Mesenchymal stem cell (in vitro differentiated cells and primary cell): ENCODE measurements at regions not wholly inside any gene's neighbourhood (a gene's known extent, or its start where the extent isn't known, plus 50 kb on each side); places are given as distances from the start of the nearest gene placed in this dataset.
A peak's percentile ranks its signal among the peaks of the same experiment; 100 is the strongest.

Source experiments
- DNase-seq: peaks from one replicate; pipeline ENCODE4 v3.0.0-alpha.2; 2013
- H2AFZ ChIP-seq: one replicate; pipeline ENCODE4 v1.6.1; 2013; ENCODE audit warnings: low read depth, mild to moderate bottlenecking, control low read depth, inconsistent platforms, low read length, moderate library complexity
- H2AK5ac ChIP-seq: 2 replicates; pipeline ENCODE4 v1.6.1; 2013; ENCODE audit warnings: low read length, moderate library complexity, mild to moderate bottlenecking, inconsistent platforms; ENCODE audit not compliant: severe bottlenecking
- H2BK120ac ChIP-seq: one replicate; pipeline ENCODE4 v1.6.1; 2013; ENCODE audit warnings: low read depth, mild to moderate bottlenecking, inconsistent platforms, low read length, moderate library complexity
- H2BK12ac ChIP-seq, 2 experiments: one replicate each; pipeline ENCODE4 v1.6.1; 2013; ENCODE audit warnings: inconsistent platforms in 2 of 2, low read length in 2 of 2, mild to moderate bottlenecking in 2 of 2, moderate library complexity in 2 of 2, control low read depth in 1 of 2
- H2BK15ac ChIP-seq: one replicate; pipeline ENCODE4 v1.6.1; 2013; ENCODE audit warnings: mild to moderate bottlenecking, low read depth, inconsistent platforms; ENCODE audit not compliant: poor library complexity, severe bottlenecking
- H2BK5ac ChIP-seq: 2 replicates; pipeline ENCODE4 v1.6.1; 2013; ENCODE audit warnings: low read depth, mild to moderate bottlenecking, low read length, control low read depth, inconsistent platforms; ENCODE audit not compliant: poor library complexity, severe bottlenecking
- H3K14ac ChIP-seq, 2 experiments: one replicate each; pipeline ENCODE4 v1.6.1; 2013; ENCODE audit warnings: inconsistent platforms in 2 of 2, low read length in 2 of 2, control low read depth in 1 of 2, mild to moderate bottlenecking in 1 of 2, moderate library complexity in 1 of 2
- H3K18ac ChIP-seq, 2 experiments: one replicate each; pipeline ENCODE4 v1.6.1; 2013; ENCODE audit warnings: inconsistent platforms in 2 of 2, low read length in 2 of 2, control low read depth in 1 of 2, low read depth in 1 of 2, mild to moderate bottlenecking in 1 of 2
- H3K23ac ChIP-seq, 2 experiments: one replicate each; pipeline ENCODE4 v1.6.1; 2013; ENCODE audit warnings: inconsistent platforms in 2 of 2, low read length in 2 of 2, mild to moderate bottlenecking in 2 of 2, moderate library complexity in 2 of 2, control low read depth in 1 of 2
- H3K27ac ChIP-seq: 2 replicates; pipeline ENCODE4 v1.5.1; 2013; ENCODE audit warnings: mild to moderate bottlenecking, moderate library complexity, low read length, control low read depth, inconsistent platforms; ENCODE audit not compliant: poor library complexity, severe bottlenecking
- H3K27me3 ChIP-seq, 2 experiments: 2 replicates each; pipeline versions ENCODE4 v1.6.1 to v1.7.0; 2013; ENCODE audit warnings: low read length in 2 of 2, mild to moderate bottlenecking in 2 of 2, moderate library complexity in 2 of 2, control low read depth in 1 of 2, inconsistent platforms in 1 of 2; ENCODE audit not compliant: control insufficient read depth in 1 of 2, insufficient read depth in 1 of 2
- H3K36me3 ChIP-seq, 2 experiments: 2 replicates each; pipeline versions ENCODE4 v1.6.1 to v1.7.0; 2013; ENCODE audit warnings: low read length in 2 of 2, control low read depth in 1 of 2, inconsistent platforms in 1 of 2, low read depth in 1 of 2, mild to moderate bottlenecking in 1 of 2; ENCODE audit not compliant: insufficient read depth in 2 of 2, control insufficient read depth in 1 of 2
- H3K4ac ChIP-seq, 2 experiments: one replicate each; pipeline ENCODE4 v1.6.1; 2013; ENCODE audit warnings: inconsistent platforms in 2 of 2, low read length in 2 of 2, mild to moderate bottlenecking in 2 of 2, moderate library complexity in 2 of 2, control low read depth in 1 of 2, low read depth in 1 of 2
- H3K4me1 ChIP-seq: 2 replicates; pipeline ENCODE4 v1.6.1; 2013; ENCODE audit warnings: low read depth, low read length, control low read depth; ENCODE audit not compliant: control insufficient read depth, insufficient read depth
- H3K4me2 ChIP-seq: 2 replicates; pipeline ENCODE4 v1.6.1; 2013; ENCODE audit warnings: low read length, mild to moderate bottlenecking, inconsistent platforms; ENCODE audit not compliant: poor library complexity, severe bottlenecking
- H3K4me3 ChIP-seq, 2 experiments: 2 replicates each; pipeline versions ENCODE4 v1.5.1 to v1.7.0; 2013; ENCODE audit warnings: low read length in 2 of 2, mild to moderate bottlenecking in 2 of 2, control low read depth in 1 of 2, low read depth in 1 of 2; ENCODE audit not compliant: insufficient read depth in 1 of 2
- H3K79me1 ChIP-seq: replicated peaks from 2 replicates; pipeline ENCODE4 v1.6.1; 2013; ENCODE audit warnings: mild to moderate bottlenecking, control low read depth, low read length, inconsistent platforms; ENCODE audit not compliant: poor library complexity, severe bottlenecking
- H3K9ac ChIP-seq: 2 replicates; pipeline ENCODE4 v1.7.0; 2013; ENCODE audit warnings: mild to moderate bottlenecking, low read length, moderate library complexity
- H3K9me3 ChIP-seq: 2 replicates; pipeline ENCODE4 v1.7.0; 2013; ENCODE audit warnings: mild to moderate bottlenecking, low read length; ENCODE audit not compliant: control insufficient read depth
- H4K8ac ChIP-seq: one replicate; pipeline ENCODE4 v1.6.1; 2013; ENCODE audit warnings: inconsistent platforms, mild to moderate bottlenecking, low read length, moderate library complexity
- H4K91ac ChIP-seq: one replicate; pipeline ENCODE4 v1.6.1; 2013; ENCODE audit warnings: mild to moderate bottlenecking, low read length, inconsistent platforms
- WGBS: methylation state at CpG from one replicate; pipeline ENCODE4 v1.1.7; 2013; ENCODE audit warnings: mixed read lengths; 5-methylcytosine and 5-hydroxymethylcytosine counted together

DNA sequence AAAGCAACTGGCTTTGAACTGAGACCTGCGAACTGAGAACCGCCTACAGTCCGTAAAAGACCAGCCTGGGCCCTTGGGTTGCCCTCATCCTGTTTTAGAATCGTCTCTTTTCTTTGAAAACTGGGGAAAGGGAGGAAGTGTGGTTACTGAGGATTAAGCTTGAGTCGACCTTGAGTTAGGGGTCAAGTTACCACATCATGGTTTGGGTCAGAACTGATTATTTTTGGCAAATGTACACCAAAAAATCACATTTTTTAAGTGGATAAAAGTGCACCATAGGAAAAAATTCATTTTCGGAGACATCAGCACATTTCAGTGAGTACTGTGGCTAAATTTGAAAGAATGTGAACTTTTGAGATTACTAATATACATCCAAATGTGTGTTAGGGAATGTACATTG is 76.9 kb upstream of the KAZN start:
- Histone ChIP-seq H2BK12ac (no peak overlapping the region), H4K8ac (no peak overlapping the region), H3K9me3 (no peaks in the 10 kb centered on the region), H2BK120ac (no peak overlapping the region), H2BK5ac (no peak overlapping the region), H3K14ac (no peak overlapping the region), H3K9ac (peak overlapping the region; percentile 86), H3K4ac (no peak overlapping the region), H3K4me2 (no peak overlapping the region), H2AK5ac (no peak overlapping the region), H3K23ac (no peak overlapping the region), H3K18ac (no peak overlapping the region), H4K91ac (no peak overlapping the region), H3K79me1 (no peaks in the 10 kb centered on the region), H3K27ac (no peak overlapping the region), H3K36me3 (no peaks in the 10 kb centered on the region), H3K4me1 (peaks cover 1% of the 10 kb centered on the region), H2AFZ (no peak overlapping the region), H3K27me3 (no peaks in the 10 kb centered on the region), H2BK15ac (no peak overlapping the region), H3K4me3 (peak overlapping the region in 1 of 2 experiments; percentile 26)
- WGBS, result 61% methylated on average over 4 of the region's 6 CpGs
- DNase-seq, result no peak

DNA sequence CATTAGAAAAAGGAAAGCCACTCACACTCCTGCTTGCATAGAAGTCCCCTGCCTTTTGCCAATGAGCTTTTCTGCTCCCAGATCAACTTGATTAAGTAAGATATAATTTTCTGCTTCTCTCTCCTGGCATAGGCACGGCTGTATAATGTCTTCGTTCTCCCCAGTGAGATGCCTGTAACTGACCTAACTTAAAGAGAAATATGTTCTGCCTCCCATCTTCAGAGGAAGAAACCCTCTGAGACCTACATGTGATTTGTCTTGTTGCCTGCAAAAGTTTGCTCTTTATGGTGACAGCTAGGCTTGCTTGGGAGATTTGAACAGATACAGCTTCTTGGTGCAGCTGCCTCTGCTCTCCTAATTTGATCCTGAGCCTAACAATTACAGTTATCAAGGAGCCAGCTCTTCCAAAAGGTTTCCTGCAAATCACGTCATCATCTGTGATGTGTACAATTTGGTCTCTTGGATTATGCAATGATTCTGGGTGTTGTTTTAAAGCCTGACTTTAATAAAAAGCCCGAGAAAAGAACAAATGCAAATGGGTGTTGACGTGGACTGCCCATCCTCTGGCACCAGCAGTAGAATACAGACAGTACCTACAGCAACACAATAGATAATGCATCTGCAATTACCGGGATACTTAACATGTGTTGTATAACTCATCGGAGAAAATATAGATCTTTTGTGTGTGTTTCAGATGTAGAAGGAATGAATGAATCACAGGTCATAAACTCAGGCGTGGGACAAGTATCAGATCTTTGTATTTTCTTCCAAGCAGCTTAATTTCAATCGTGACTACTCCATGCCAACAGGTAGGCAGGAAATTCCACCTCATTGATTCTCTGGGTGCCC is 76.2 kb upstream of the KAZN start:
- H4K91ac ChIP-seq, result no peak overlapping the region
- 71% methylated on average over 6 of the region's 9 CpGs for WGBS
- H3K4ac ChIP-seq, result no peak overlapping the region
- no peak overlapping the region for H2BK15ac ChIP-seq
- H3K23ac ChIP-seq, result no peak overlapping the region
- no peak overlapping the region for H4K8ac ChIP-seq
- H2AK5ac ChIP-seq, result no peak overlapping the region
- no peaks in the 10 kb centered on the region for H3K9me3 ChIP-seq
- H3K79me1 ChIP-seq, result no peaks in the 10 kb centered on the region
- H3K36me3 ChIP-seq, result no peaks in the 10 kb centered on the region
- H2BK120ac ChIP-seq, result no peak overlapping the region
- no peak overlapping the region for H3K27ac ChIP-seq
- peak overlapping the region in 1 of 2 experiments; percentile 26 for H3K4me3 ChIP-seq
- H2BK5ac ChIP-seq, result no peak overlapping the region
- H3K27me3 ChIP-seq, result no peaks in the 10 kb centered on the region
- no peak overlapping the region for H3K14ac ChIP-seq
- H3K18ac ChIP-seq, result no peak overlapping the region
- H2AFZ ChIP-seq, result no peak overlapping the region
- peaks cover 1% of the 10 kb centered on the region for H3K4me1 ChIP-seq
- H3K4me2 ChIP-seq, result no peak overlapping the region
- H3K9ac ChIP-seq, result peak overlapping the region; percentile 86
- no peak for DNase-seq
- no peak overlapping the region for H2BK12ac ChIP-seq

DNA sequence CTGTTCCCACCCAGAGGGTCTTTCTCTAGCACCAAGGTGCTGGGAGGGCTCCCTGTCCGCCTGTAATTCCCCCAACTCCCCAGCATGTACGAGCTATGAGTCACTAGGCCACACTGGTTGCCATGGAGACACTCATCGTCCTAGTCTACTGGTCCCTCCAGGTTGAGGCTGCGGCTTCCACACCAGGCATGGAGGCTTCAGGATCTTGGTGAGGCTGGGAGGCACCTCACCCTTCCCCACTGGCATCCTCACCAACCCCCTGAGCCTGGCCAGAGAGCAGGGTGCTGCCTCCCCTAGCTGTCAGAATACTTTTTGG is 75.6 kb upstream of the KAZN start:
- H3K4me3 ChIP-seq, result peak overlapping the region in 1 of 2 experiments; percentile 9
- H3K14ac ChIP-seq, result no peak overlapping the region
- peak overlapping the region; percentile 86 for H3K9ac ChIP-seq
- no peak overlapping the region for H2BK120ac ChIP-seq
- H3K4ac ChIP-seq, result no peak overlapping the region
- no peak overlapping the region for H4K8ac ChIP-seq
- H3K4me1 ChIP-seq, result peaks cover 1% of the 10 kb centered on the region
- H3K4me2 ChIP-seq, result no peak overlapping the region
- no peak overlapping the region for H2AFZ ChIP-seq
- no peak overlapping the region for H3K18ac ChIP-seq
- H4K91ac ChIP-seq, result no peak overlapping the region
- no peaks in the 10 kb centered on the region for H3K9me3 ChIP-seq
- no peak overlapping the region for H3K23ac ChIP-seq
- WGBS, result 29% methylated on average over 4 of the region's 4 CpGs
- no peak for DNase-seq
- H2BK5ac ChIP-seq, result no peak overlapping the region
- no peak overlapping the region for H2BK15ac ChIP-seq
- no peaks in the 10 kb centered on the region for H3K79me1 ChIP-seq
- no peak overlapping the region for H2AK5ac ChIP-seq
- no peak overlapping the region for H3K27ac ChIP-seq
- no peaks in the 10 kb centered on the region for H3K27me3 ChIP-seq
- H3K36me3 ChIP-seq, result no peaks in the 10 kb centered on the region
- no peak overlapping the region for H2BK12ac ChIP-seq

DNA sequence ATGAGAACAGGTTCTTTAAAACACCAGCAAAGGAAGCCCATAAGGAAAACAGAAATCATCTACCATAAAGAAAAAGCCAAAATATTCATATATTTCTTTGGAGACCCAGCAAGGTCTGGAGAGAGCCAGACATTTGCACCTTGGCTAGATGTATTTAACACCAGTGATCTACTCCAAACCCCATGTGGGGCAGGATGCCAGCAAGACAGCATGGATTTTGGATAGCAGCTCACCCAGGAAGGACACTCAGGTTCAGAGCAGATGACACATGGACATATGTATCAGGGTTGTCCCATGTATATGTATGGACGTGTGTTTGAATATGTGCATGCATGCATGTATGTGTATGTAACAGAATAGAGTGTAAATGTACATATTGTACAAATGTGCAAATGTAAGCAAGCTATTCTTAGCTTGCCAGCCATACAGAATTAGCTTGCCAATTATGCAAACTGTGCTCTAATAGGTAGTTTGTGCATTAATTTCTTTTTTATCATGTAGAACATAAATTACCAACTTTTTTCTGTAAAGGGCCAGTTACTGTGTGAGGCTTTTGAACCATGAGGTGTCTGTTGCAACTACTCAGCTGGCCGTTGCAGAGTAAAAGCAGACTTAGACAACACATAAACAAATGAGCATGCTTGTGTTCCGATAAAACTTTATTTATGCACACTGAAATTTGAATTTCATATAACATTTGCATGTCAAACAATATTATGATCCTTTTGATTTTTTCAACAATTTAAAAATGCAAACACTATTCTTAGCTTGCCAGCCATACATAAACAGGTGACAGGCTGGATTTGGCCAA is 73.5 kb upstream of the KAZN start:
- Histone ChIP-seq H2BK12ac (no peak overlapping the region), H3K27me3 (no peaks in the 10 kb centered on the region), H3K36me3 (no peaks in the 10 kb centered on the region), H3K9ac (no peak overlapping the region), H2AK5ac (no peak overlapping the region), H2BK15ac (no peak overlapping the region), H2AFZ (no peak overlapping the region), H3K14ac (no peak overlapping the region), H4K8ac (no peak overlapping the region), H3K9me3 (no peaks in the 10 kb centered on the region), H2BK120ac (no peak overlapping the region), H3K4me1 (peaks cover 1% of the 10 kb centered on the region), H3K79me1 (no peaks in the 10 kb centered on the region), H2BK5ac (no peak overlapping the region), H3K4me3 (no peak overlapping the region), H3K23ac (no peak overlapping the region), H4K91ac (no peak overlapping the region), H3K27ac (no peak overlapping the region), H3K4ac (no peak overlapping the region), H3K18ac (no peak overlapping the region), H3K4me2 (no peak overlapping the region)
- DNase-seq, result no peak
- 81% methylated on average over 3 of the region's 3 CpGs for WGBS
